NCI-H128 (cell line): ENCODE measurements at regions not wholly inside any gene's neighbourhood (a gene's known extent, or its start where the extent isn't known, plus 50 kb on each side); places are given as distances from the start of the nearest gene placed in this dataset.
"Not testable (repeated sequence)": the region's sequence is repeated elsewhere in the genome, so short reads cannot be mapped to it uniquely, and the experiment has no call there.

Experiments
- DNase-seq: peaks from one replicate; lab custom pipeline; 2025; ENCODE audit not compliant: unreplicated experiment; lab: John Stamatoyannopoulos, UW

- DNase-seq = no peak
These were observed 1815.8 kb upstream of the FLRT2 start for GRCh38 chr14:83714151-83714550.

DNA sequence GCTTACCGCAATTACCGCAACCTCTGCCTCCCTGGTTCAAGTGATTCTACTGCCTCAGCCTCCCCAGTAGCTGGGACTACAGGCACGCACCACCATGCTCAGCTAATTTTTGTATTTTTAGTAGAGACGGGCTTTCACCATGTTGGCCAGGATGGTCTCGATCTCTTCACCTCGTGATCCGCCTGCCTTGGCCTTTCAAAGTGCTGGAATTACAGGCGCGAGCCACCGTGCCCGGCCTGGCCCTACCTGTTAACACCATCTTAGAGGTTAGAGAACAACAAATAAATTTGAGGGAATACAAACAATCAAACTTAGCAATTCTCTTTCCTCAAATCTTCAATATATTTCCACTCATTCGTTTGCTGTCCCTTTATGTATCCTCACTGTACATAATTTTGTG lies 1810.5 kb upstream of the FLRT2 start:
- not testable (repeated sequence) for DNase-seq

DNA sequence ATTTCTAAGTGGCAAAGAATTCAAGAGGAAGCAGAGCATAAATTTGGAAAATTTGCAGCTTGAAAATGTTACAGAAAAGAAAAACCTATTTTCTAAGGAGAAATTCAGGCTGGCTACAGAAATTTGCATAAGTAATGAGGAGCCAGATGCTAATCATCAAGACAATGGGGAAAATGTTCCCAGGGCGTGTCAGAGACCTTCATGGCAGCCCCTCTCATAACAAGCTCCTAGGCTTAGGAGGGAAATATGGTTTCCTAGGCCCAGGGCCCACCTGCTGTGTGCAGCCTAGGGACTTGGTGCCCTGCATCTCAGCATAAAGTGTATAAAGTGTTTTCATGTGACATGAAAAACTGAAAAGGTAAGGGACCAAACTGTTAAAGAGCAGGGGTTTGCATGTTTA lies 1796.3 kb upstream of the FLRT2 start:
- no peak for DNase-seq

GRCh38 chr14:83734431-83734830 lies 1795.5 kb upstream of the FLRT2 start:
- DNase-seq = no peak

DNA sequence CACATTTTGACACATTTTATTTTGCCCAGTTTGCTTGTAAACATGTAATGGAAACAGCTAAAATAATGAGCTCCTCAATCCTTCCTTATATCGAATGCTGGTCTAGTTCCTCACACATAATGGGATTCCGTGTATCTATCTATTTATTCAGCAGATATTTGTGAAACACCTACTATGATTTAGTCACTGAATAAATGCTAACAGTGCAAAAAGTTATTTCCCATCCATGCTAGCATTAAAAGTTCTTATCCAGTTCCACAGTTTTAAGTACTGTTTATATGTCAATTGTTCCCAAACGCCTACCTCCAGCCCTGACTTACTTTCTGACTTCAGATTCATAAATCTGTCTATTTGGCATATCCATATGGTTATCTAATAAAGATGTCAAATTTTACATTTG lies 1788.7 kb upstream of the FLRT2 start:
- DNase-seq = no peak

DNA sequence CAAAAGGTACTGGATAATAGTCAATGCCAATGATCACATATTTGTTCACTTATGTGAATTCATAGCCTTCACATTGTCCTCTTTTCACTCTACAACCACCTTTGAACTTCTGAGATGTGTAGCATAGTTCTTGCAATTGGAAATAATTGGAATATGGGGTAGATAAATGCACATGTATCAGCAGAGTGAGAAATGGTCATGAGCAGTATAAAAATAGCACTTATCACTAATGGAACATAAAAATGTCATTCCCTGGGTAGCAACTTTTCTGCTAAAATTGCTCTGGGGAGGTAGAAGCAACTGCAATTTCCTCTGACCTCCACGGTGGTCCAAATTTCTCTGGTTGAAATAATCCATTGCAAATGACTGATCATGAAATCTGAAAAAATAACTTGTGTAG lies 1785.7 kb upstream of the FLRT2 start:
- DNase-seq = no peak

DNA sequence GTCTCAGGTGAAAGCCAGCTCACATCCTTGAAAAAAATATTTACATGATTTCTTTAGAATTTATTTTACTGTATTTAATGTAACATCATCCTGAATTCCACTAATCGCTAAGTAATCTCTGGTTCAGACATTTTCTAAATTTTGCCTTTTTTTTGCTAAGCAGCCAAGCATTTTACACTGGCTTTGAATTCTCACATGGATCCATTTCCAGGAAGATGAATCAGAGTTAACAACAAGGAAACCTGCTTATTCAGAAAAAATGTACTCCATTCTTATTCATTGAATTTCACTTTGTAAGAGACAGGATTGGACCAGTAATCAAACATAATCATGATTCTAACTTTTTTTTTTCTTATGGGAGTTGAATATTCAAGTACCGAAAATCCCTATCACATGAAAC lies 1785.1 kb upstream of the FLRT2 start:
- DNase-seq = no peak

- no peak for DNase-seq
These were observed 1783.6 kb upstream of the FLRT2 start for GRCh38 chr14:83746336-83746735.

DNA sequence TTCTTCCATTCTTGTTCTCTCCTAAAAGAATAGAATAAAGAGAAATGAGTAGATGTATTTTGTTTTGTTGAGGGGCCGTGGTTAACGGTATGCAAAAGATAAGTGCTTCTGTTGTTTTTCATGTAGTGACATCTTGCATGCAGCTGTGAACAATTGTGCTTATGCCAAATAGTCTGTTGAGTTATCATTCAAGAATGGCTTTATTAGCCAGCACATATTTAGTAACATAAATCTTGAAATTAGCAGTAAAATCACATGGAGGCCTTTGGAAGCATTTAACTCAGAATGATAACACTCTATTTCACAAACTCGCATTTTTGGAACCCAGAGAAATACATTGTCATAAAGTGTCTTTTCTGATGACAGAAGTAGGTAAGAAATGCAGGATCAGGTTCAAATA lies 1772.0 kb upstream of the FLRT2 start:
- no peak for DNase-seq

- DNase-seq = no peak
These were observed 1765.0 kb upstream of the FLRT2 start for GRCh38 chr14:83764656-83765599.

DNA sequence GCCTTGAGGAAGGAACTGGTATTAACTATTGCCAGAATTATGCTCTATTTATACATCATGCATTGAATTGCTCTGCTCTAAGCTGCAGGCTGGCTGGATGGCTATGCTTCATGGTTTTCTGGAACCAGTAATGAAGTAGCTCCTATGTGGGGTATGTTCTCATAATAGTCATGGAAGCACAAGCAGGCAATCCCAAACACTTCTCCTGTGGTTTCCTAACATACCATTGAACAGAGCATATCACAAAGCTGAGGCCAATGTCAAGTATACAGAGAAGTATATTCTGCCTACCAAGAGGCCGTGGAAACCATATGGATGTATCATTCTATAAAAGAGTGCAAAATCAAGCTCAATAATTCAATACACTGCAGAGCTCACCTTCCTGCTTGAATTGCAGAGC lies 1752.4 kb upstream of the FLRT2 start:
- no peak for DNase-seq

GRCh38 chr14:83779266-83779665 lies 1750.7 kb upstream of the FLRT2 start:
- no peak for DNase-seq

DNA sequence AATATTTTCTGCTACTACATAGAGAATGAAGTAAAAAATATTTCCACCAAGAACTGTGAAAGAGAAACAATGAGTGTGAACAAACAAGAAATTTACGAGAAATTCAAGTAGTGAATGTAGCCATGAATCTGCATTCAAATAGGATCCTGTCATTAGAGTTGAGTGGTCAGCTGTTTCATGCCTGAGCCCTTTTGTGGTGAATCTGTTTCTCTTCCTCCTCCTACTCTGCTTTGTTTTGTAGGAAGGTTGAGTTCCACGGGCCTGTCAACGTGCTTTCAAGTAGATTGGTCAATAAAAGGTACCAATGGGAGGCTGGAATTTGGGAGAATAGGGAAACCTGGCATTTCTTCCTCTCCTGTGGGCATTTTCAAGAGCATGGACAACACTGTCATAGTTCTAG lies 1749.6 kb upstream of the FLRT2 start:
- no peak for DNase-seq

- no peak for DNase-seq
These were observed 1731.5 kb upstream of the FLRT2 start for GRCh38 chr14:83798421-83798820.

DNA sequence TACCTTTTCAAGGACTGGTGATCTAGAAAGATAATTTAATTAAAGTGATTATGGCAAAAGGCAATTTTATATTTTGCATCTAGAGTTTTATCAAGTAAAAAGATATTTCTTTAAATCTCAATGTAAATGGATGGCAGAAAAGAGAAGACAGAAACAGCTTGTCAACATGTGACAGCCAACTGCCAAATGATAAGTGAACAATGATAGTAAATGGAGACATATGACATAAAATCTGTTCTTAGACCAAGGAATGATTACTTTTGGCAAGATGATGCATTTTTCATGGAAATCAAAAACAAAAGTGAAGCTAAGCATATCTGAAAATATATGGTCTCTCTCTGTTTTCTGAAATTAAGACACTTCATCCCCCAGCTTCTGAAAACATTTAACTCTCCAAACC lies 1730.7 kb upstream of the FLRT2 start:
- no peak for DNase-seq

DNA sequence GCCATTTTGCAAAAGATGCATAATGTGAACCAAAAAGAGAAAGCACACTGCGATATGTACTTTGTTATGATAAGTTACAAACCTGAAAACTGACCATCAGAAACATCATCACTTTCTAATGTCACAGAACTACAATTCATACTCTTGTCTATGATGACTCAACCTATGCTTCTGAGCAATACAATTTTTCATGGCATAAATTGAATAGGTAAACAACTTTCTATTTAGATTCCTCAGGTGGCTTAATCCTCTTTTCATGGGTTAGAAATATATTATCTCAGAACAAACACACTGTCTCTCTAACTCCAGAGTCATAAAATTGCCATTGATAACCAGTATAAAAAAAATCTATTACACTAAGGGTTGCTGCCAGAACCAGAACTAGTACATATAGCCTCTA lies 1715.0 kb upstream of the FLRT2 start:
- DNase-seq = no peak

- no peak for DNase-seq
These were observed 1713.2 kb upstream of the FLRT2 start for GRCh38 chr14:83816761-83817160.

DNA sequence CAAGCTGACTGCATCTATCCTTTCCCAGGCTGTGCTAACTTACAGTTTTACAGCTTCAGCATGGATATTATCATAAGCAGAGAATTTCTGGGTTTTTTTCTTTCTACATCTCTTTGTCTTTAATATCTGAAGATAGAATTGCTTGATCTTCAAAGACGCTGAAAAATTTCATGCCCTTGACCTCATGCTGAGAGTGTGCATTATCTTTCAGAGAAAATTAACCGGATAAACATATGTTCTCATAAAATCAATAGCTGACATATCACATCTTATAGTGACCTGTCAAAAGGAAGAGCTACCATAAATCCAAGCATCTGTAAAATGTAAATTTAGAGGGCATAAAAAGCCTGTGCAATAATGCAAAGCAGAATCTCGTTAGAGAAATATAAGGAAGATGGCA lies 1704.1 kb upstream of the FLRT2 start:
- DNase-seq = no peak

DNA sequence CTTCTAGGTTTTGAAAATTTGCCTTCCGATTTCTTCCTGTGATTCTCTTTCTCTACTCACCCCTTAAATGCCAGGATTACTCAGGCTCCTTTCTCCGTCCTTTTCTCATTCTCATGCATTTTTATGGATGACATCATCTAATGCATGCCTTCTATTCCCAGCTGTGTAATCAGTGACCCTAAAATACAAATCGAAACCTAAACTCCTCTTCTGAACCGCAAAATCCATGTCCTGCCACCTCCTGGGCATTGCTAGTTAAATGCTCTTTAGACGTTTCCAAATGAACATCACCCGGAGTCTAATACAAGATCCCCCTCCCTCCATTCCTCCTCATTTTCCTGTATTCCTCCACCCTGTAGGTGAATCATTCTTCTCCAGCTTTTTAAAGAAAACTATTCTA lies 1703.1 kb upstream of the FLRT2 start:
- no peak for DNase-seq

GRCh38 chr14:83827383-83827782 lies 1702.6 kb upstream of the FLRT2 start:
- no peak for DNase-seq

DNA sequence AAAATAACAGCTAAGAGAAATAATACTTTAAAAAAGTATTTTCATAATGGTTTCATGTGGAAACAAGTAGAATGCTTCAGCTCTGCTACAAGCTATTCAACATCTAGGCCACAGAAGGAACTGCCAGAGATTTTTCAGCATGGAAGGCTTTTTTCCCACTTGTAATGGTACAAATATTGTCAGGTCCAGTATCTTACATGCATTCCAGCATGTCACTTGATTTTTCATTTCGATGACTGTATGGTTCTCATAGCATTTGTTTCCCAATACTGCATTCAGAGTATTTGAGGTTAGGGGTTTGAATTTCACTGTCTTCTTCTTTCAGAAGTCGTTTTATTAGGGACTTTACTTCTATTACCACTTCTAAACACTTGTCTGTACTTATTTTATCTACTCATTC lies 1701.5 kb upstream of the FLRT2 start:
- no peak for DNase-seq

DNA sequence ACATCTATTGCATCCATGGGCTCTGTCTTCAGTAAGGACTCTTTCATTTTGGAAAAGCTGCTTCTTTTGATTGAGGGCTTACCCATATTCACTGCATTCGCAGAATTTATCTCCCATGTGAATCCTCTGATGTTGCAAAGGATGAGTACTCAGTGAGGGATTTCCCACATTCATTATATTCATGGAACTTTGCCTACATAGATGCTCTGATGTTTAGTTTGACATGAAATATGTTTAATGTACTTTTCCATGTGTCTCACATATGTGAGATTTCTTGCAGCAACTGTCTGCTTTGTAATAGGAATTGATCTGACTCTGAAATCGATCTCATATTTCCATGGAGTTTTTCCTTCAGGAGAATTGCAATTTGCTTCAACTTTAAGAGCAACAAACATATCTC lies 1699.6 kb upstream of the FLRT2 start:
- DNase-seq = no peak

DNA sequence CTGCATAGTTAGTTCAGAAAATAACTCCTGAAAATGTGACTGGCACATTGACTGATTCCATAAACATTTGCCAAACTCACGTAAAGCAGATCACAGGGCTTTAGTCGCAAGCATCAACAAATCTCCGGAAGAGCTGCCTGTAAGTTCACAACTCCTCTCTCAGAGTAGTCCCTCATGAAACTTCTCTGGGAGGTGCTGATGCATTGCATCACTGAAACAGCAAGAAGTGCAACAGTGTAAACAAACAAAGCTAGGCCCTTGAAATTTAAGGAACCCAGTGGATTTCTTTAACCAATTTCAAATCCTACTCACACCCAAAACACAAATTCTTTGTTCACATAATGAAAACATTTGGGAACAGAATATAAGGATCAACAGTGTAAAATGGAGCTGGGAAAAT lies 1691.7 kb upstream of the FLRT2 start:
- DNase-seq = no peak
